ENCODE measurements at regions not wholly inside any gene's neighbourhood (a gene's known extent, or its start where the extent isn't known, plus 50 kb on each side); places are given as distances from the start of the nearest gene placed in this dataset.

GRCh38 chr7:81608748-81609382 lies 161.0 kb downstream of the HGF start:
- TF ChIP-seq CTCF (IDR thresholded peaks at IDR 0.05; ENCODE audit: extremely low read depth in 1 of 2, insufficient read depth in 1 of 2, low read depth in 1 of 2, low read length in 2 of 2) (no peak), EZH2 (IDR thresholded peaks at IDR 0.05; ENCODE audit: borderline replicate concordance, low read depth, low read length, severe bottlenecking) (no peak), POLR2AphosphoS5 (IDR thresholded peaks at IDR 0.05; ENCODE audit: insufficient read depth, low read depth, low read length) (no peak), MAX (IDR thresholded peaks at IDR 0.05; ENCODE audit: insufficient read depth, insufficient read length) (no peak), POLR2A (IDR thresholded peaks at IDR 0.05; ENCODE audit: low read depth, low read length) (no peak), JUN (IDR thresholded peaks at IDR 0.05; ENCODE audit: borderline replicate concordance, insufficient read depth, insufficient read length, low read depth) (no peak), GATA2 (IDR thresholded peaks at IDR 0.05; ENCODE audit: insufficient read depth, insufficient read length, low read depth, low read length) (no peak), MYC (IDR thresholded peaks at IDR 0.05; ENCODE audit: low read depth, low read length) (no peak), FOS (IDR thresholded peaks at IDR 0.05; ENCODE audit: borderline replicate concordance, insufficient read depth, low read length) (no peak)
